T follicular helper cell (primary cell): ENCODE measurements at regions not wholly inside any gene's neighbourhood (a gene's known extent, or its start where the extent isn't known, plus 50 kb on each side); places are given as distances from the start of the nearest gene placed in this dataset.

Experiments used
- DNase-seq: peaks from one replicate; pipeline ENCODE4 v3.0.0-alpha.2; 2020; ENCODE audit warnings: low read depth

GRCh38 chr16:5480431-5481195 is 383.0 kb upstream of the EEF2KMT start:
- no peak for DNase-seq

GRCh38 chr16:5479926-5480325 is 382.3 kb upstream of the EEF2KMT start:
- no peak for DNase-seq

GRCh38 chr16:5478036-5478435 is 380.4 kb upstream of the EEF2KMT start:
- no peak for DNase-seq

- no peak for DNase-seq
These were observed 379.7 kb upstream of the EEF2KMT start for GRCh38 chr16:5477251-5477650.

DNA sequence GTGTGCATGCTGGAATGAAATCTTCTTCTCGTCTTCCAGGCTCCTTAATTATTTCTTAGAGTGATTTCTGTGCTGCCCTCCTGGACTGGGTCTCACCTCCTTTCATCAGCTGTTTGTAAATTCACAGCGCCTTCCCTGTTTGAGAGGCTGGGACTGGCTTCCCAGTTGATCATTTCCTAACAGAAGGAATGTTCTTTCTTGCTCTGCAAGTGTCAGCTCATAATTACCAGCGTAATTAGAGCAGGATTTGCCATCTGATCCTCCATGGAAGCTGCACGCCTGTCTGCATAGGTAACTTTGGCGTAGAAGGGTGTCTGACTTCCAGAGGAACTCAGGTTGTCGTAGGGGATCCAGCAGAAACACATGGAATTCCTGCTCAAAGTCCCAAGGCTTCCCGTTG is 375.0 kb upstream of the EEF2KMT start:
- DNase-seq: no peak

GRCh38 chr16:5468488-5468887 is 370.9 kb upstream of the EEF2KMT start:
- no peak for DNase-seq

DNA sequence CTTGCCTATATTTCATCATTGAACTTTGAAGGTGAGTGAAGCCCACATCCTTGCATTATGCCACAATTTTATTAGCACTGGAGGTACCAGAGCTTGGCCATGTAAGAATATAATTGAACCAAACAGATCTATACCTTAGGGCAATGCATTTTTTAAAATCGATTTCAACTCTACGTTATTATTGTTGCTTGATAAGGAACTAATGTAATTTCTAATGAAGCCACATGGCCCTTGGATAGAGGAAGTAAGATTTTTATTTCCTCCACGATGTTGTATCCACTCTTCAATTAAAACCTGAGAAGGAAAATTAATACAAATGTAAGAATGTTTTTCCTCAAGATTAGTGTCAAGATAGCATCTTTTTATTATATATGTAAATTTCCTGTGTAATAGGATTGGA is 370.0 kb upstream of the EEF2KMT start:
- DNase-seq: no peak

- DNase-seq: no peak
These were observed 369.0 kb upstream of the EEF2KMT start for GRCh38 chr16:5466551-5466950.

DNA sequence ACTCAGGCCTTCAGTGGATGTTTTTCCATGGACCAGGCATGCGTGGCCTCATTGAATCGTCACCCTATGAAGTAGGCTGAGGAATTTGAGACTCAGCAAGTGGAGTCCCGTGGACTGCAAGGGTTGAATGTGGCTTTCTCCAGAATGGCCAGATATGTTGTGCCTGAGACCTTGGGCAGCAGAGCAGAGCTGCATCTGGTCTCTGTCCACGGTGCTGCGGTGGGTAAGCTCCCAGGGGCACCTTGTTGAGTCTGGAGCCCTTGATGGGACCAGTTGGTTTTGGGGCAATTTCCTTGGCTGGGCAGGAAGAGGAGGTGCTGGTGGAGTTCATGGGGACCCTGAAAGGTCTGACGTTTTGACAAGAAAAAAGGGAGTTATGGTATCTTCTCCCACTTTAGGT is 368.1 kb upstream of the EEF2KMT start:
- DNase-seq: no peak

DNA sequence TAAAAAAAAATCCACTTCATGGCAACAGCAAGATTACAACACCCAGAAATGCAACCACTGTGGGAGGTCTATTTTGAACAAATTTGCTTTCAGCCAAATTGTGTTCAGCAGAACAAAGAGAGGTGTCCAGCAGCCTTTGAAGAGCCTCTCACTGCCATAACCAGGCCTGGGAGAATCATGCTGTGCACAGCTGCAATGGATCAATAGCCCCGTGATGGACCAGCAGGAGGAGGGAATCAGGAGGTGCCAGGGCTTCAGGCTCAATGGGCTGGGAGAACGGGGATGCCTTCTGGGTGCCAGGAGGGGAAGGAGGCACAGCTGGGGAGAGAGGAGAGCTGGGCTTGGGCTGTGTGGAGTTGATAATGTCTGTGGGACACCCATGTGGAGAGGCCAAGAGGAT is 366.2 kb upstream of the EEF2KMT start:
- no peak for DNase-seq

DNA sequence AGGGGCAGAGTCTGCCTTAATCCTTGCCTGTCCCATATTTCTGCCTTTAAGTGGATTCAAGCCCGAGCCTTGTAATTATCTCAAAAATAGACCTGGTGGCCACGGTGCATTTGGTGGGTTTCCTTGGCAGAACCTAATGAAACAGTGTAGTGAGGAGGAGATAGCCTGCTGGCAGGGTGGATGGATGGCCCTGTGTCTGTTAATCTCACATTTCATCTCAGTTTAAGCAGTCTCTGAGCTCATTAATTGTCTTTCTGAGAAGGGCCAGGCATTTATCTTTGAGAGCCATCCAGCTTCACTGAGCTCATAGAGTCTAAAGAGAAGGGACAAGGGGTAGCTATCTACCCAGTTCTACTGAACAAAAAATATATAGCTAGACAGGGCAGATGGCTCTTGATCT is 364.0 kb upstream of the EEF2KMT start:
- DNase-seq: no peak

DNA sequence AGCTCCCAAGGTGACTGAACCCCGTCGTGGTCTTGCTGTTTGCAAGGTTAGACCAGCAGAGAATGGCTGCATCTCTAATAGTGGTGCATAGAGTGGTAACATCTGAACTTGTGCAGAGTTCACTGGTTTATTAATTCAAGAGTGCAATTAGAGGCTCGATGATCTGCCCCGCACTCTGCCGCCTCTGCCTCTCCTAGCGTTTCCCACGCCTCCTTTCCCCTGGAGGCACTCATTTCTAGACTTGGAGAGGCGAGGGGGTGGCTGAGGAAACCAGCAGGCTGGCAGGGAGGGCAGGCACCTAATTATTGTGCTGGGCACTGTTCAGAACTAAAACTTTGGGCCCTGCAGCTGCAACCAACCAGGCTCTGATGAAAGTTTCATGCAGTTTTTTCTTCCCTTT is 363.5 kb upstream of the EEF2KMT start:
- DNase-seq: no peak

DNA sequence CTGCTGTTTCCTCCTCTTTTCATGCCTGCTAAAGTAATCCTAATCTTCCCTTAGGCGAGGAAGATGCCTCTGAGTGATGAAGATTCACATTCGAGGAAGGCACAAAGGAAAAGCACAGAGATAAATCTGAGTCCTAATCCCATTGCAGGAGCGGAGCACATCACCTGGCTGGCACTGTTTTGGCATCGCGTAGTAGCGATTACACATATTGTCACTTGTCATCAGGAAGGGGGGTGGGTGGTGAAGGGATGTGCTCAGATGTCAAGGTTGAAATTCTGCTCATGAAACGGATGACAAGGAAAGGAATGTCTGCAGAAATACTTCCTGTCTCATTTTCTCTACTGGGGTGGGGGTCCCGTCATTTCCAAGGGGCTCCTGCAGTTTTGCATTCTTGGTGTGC is 363.1 kb upstream of the EEF2KMT start:
- DNase-seq: no peak

- no peak for DNase-seq
These were observed 362.3 kb upstream of the EEF2KMT start for GRCh38 chr16:5459863-5460262.

DNA sequence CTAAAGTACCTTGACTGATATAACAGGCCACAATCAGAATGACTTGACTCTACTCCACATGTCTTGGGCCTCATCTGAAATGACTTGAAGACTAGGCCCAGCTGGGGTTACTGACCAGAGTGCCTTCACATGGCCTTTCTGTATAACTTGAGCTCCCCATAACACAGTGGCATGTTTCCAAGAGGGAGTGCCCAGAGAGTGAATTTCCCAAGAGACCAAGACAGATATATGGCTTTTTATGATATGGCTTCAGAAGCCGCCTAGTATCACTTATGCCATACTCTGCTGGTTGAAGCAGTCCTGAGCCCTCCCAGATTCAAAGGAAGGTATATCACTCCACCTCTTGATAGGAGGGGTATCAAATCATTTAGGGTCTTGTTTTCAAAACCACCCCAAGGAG is 357.5 kb upstream of the EEF2KMT start:
- no peak for DNase-seq

DNA sequence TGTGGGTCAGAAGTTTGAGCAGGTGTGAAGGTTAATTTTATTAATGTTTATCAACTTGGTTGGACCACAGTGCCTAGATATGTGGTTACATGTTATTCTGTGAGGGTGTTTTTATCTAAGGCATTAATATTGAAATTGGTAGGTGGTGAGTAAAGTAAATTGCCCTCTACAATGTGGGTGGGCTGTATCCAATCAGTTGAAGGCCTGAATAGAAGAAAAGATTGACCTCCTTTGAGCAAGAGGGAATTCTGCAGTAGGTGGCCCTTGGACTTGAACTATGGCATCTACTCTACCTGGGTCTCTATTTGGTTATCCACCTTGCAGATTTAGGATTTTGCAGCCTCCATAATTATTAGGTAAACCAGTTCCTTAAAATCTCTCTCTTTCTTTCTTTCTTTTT is 356.8 kb upstream of the EEF2KMT start:
- no peak for DNase-seq

DNA sequence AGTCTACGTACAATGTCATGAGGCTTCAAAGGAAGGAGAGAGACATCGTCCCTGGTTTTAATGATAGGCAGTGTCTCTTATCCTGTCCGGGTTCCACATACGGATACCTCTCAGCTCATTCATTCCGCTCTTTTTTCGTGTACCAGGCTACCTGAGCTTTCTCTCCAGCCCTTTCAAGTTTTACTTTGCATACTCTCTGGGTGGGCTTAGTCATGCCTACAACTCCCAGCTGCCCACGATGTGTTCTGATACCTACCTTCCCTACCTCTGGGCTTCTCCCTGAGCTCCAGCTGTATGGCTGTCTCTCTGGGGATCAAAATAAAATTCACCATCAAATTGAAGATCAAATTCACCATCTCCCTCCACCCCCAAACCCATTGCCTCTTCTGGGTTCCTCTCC is 354.0 kb upstream of the EEF2KMT start:
- no peak for DNase-seq

GRCh38 chr16:5450409-5451104 is 353.0 kb upstream of the EEF2KMT start:
- no peak for DNase-seq

DNA sequence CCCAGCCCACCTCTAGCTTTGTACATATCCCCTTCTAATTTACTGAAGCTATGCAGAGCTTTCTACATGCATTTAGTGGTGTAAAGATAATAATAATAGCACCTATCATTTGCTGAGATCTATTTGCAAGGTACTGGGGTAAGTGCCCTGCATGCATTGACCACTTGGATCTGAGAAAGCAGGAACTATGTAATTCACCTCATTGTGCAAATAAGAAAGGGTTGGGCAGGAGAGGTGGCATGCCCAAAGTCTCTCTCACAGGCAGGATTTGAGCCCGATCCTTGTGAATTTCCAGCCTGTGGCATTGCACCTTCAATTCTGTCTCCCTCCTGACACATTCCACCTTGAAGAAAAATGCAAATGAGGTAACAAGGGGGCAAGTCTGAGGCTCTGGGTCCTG is 352.3 kb upstream of the EEF2KMT start:
- no peak for DNase-seq

- no peak for DNase-seq
These were observed 351.2 kb upstream of the EEF2KMT start for GRCh38 chr16:5448798-5449197.

- no peak for DNase-seq
These were observed 350.1 kb upstream of the EEF2KMT start for GRCh38 chr16:5447734-5448133.

DNA sequence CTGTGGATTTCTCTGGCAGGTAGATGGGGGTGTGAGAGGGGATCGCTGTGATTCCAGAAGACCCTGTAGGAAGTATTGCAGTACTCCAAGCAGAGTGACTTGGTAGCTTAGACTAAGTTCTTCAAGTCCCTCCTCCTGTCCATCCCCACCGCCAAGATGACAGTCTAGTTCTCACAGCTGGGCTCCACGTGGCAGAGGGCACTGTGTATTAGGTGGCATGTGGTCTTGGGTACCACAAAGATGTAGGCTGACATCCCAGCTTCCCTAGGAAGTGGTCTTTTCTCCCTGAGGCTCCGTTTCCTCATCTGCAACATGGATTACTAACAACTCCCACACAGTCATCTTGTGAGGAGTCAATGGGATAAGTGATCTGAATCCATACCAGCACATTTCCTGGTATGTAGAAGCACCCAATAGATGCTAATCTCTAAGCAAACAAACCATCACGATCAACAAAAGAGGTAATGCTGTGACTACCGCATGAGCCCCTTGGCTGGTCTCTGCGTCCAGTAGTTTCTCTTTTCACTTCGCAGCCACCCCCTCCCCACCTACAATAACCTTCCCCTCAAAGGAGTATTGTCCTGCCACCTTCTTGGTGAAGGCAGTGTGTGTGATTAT is 349.1 kb upstream of the EEF2KMT start:
- no peak for DNase-seq

GRCh38 chr16:5444189-5444588 is 346.6 kb upstream of the EEF2KMT start:
- no peak for DNase-seq
